ENCODE measurements at regions not wholly inside any gene's neighbourhood (a gene's known extent, or its start where the extent isn't known, plus 50 kb on each side); places are given as distances from the start of the nearest gene placed in this dataset.

GRCh38 chr5:106727071-106727470 is 943.7 kb downstream of the EFNA5 start:
- Histone ChIP-seq H3K27me3 (ENCODE audit: control insufficient read depth, insufficient read depth, low read length) (no peaks in the 10 kb centered on the region), H3K9me3 (ENCODE audit: control insufficient read depth in 2 of 3, insufficient read depth in 1 of 3, low read length in 3 of 3) (peaks cover 0 to 5% (median 0%) of the 10 kb centered on the region in 3 donors), H3K4me3 (ENCODE audit: low read length in 3 of 3) (no peak overlapping the region), H3K36me3 (ENCODE audit: control insufficient read depth in 2 of 3, insufficient read depth in 3 of 3, low read length in 3 of 3) (no peaks in the 10 kb centered on the region), H3K27ac (ENCODE audit: low read depth in 2 of 2, low read length in 2 of 2) (no peak overlapping the region), H3K9ac (ENCODE audit: low read length in 3 of 3) (no peak overlapping the region), H3K4me1 (ENCODE audit: control insufficient read depth in 2 of 3, insufficient read depth in 2 of 3, low read depth in 1 of 3, low read length in 3 of 3) (no peaks in the 10 kb centered on the region)
- no peak for TF ChIP-seq CTCF (IDR thresholded peaks at IDR 0.05; ENCODE audit: borderline replicate concordance, extremely low read depth, insufficient read depth)
- intact Hi-C loops (cut with DNase I) = no loop called here
- DNase-seq (no peak), FAIRE-seq (no peak)

- Histone ChIP-seq H3K27ac (ENCODE audit: low read depth in 2 of 2, low read length in 2 of 2) (no peak overlapping the region), H3K36me3 (ENCODE audit: control insufficient read depth in 2 of 3, insufficient read depth in 3 of 3, low read length in 3 of 3) (no peaks in the 10 kb centered on the region), H3K4me1 (ENCODE audit: control insufficient read depth in 2 of 3, insufficient read depth in 2 of 3, low read depth in 1 of 3, low read length in 3 of 3) (no peaks in the 10 kb centered on the region), H3K27me3 (ENCODE audit: control insufficient read depth, insufficient read depth, low read length) (no peaks in the 10 kb centered on the region), H3K9ac (ENCODE audit: low read length in 3 of 3) (no peak overlapping the region), H3K9me3 (ENCODE audit: control insufficient read depth in 2 of 3, insufficient read depth in 1 of 3, low read length in 3 of 3) (no peaks in the 10 kb centered on the region), H3K4me3 (ENCODE audit: low read length in 3 of 3) (no peak overlapping the region)
- no peak for TF ChIP-seq CTCF (IDR thresholded peaks at IDR 0.05; ENCODE audit: borderline replicate concordance, extremely low read depth, insufficient read depth)
- no peak for FAIRE-seq
- no peak for DNase-seq
- intact Hi-C loops (cut with DNase I) = no loop called here
Measured at GRCh38 chr5:106720367-106720766, 950.4 kb downstream of the EFNA5 start.

- TF ChIP-seq CTCF (IDR thresholded peaks at IDR 0.05; ENCODE audit: borderline replicate concordance, extremely low read depth, insufficient read depth) = no peak
- FAIRE-seq = no peak
Measured at GRCh38 chr5:106699796-106700195, 970.9 kb downstream of the EFNA5 start.

GRCh38 chr5:106699198-106699597 is 971.5 kb downstream of the EFNA5 start:
- intact Hi-C loops (cut with DNase I) = no loop called here
- DNase-seq (no peak), FAIRE-seq (no peak)
- Histone ChIP-seq H3K4me3 (ENCODE audit: low read length in 3 of 3) (no peak overlapping the region), H3K9me3 (ENCODE audit: control insufficient read depth in 2 of 3, insufficient read depth in 1 of 3, low read length in 3 of 3) (no peaks in the 10 kb centered on the region), H3K9ac (ENCODE audit: low read length in 3 of 3) (no peak overlapping the region), H3K36me3 (ENCODE audit: control insufficient read depth in 2 of 3, insufficient read depth in 3 of 3, low read length in 3 of 3) (no peaks in the 10 kb centered on the region), H3K27ac (ENCODE audit: low read depth in 2 of 2, low read length in 2 of 2) (no peak overlapping the region), H3K4me1 (ENCODE audit: control insufficient read depth in 2 of 3, insufficient read depth in 2 of 3, low read depth in 1 of 3, low read length in 3 of 3) (no peaks in the 10 kb centered on the region), H3K27me3 (ENCODE audit: control insufficient read depth, insufficient read depth, low read length) (no peaks in the 10 kb centered on the region)
- no peak for TF ChIP-seq CTCF (IDR thresholded peaks at IDR 0.05; ENCODE audit: borderline replicate concordance, extremely low read depth, insufficient read depth)

More at GRCh38 chr5:106699796-106700195, 970.9 kb downstream of the EFNA5 start:
- DNase-seq = no peak
- Histone ChIP-seq H3K27ac (ENCODE audit: low read depth in 2 of 2, low read length in 2 of 2) (no peak overlapping the region), H3K4me1 (ENCODE audit: control insufficient read depth in 2 of 3, insufficient read depth in 2 of 3, low read depth in 1 of 3, low read length in 3 of 3) (no peaks in the 10 kb centered on the region), H3K27me3 (ENCODE audit: control insufficient read depth, insufficient read depth, low read length) (no peaks in the 10 kb centered on the region), H3K36me3 (ENCODE audit: control insufficient read depth in 2 of 3, insufficient read depth in 3 of 3, low read length in 3 of 3) (no peaks in the 10 kb centered on the region), H3K4me3 (ENCODE audit: low read length in 3 of 3) (no peak overlapping the region), H3K9me3 (ENCODE audit: control insufficient read depth in 2 of 3, insufficient read depth in 1 of 3, low read length in 3 of 3) (no peaks in the 10 kb centered on the region), H3K9ac (ENCODE audit: low read length in 3 of 3) (no peak overlapping the region)
- intact Hi-C loops (cut with DNase I) = no loop called here
